Dedifferentiated amniotic fluid mesenchymal stem cell (primary cell): ENCODE measurements at regions not wholly inside any gene's neighbourhood (a gene's known extent, or its start where the extent isn't known, plus 50 kb on each side); places are given as distances from the start of the nearest gene placed in this dataset.
"Not testable (repeated sequence)": the region's sequence is repeated elsewhere in the genome, so short reads cannot be mapped to it uniquely, and the experiment has no call there.

Experiments used
- DNase-seq: peaks from one replicate; pipeline ENCODE4 v3.0.0-alpha.2; 2016; ENCODE audit errors: extremely low spot score

DNA sequence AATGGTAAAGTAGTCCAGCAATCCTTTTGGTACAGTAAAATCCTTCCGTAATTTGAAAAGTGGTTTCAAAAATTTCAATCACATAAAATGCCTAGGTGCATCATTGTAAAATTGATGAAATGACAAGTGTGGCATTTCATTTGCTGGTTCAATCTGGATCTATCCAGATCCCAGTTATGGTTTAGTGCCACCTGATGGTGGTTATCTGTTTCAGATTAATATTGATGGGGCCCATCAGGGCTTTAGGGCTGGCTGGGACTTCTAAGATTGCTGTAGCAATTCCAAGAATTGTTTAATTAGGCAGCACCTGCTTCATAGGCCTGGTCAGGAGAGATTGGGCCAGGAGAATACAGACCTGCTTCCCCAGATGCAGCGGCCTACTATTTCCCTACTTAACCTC is 55.5 kb upstream of the PIK3C3 start:
- DNase-seq, result no peak

DNA sequence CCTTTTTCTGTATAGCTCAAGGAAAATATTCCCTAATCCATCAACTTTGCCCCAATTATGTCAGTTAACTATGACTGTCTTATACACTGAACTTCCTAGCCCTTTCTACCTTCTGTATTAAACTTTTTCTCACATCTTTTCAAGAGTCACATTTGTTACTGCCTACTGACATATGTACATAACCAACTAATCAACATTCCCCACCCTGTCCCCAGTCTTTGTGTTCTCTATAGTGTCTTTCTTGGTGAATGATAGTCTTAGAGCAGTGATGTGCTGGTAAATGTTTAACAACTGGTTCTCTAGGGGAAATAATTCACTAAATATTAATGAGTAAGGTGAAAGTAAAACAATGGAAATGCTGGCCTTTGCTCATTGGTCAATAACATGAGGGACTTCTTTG is 61.6 kb upstream of the PIK3C3 start:
- DNase-seq, result no peak

DNA sequence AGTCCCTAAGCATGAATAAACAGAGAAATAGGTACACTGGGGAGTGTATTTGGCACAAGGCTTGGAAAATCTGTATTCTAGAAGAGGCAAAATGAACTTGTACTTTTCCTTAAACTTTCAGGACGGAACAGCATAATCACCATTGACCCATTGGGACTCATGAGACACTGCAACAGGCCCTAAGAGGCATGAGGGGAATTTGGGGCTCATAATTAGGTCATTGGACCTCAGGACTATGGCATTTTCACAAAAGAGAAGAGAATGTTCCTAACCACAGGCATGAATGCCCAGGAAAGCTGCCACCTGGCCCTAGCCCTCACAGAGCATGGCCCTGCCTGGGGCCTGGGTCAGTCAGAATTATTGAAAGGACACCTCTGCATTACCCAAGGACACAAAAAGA is 67.9 kb upstream of the PIK3C3 start:
- no peak for DNase-seq

DNA sequence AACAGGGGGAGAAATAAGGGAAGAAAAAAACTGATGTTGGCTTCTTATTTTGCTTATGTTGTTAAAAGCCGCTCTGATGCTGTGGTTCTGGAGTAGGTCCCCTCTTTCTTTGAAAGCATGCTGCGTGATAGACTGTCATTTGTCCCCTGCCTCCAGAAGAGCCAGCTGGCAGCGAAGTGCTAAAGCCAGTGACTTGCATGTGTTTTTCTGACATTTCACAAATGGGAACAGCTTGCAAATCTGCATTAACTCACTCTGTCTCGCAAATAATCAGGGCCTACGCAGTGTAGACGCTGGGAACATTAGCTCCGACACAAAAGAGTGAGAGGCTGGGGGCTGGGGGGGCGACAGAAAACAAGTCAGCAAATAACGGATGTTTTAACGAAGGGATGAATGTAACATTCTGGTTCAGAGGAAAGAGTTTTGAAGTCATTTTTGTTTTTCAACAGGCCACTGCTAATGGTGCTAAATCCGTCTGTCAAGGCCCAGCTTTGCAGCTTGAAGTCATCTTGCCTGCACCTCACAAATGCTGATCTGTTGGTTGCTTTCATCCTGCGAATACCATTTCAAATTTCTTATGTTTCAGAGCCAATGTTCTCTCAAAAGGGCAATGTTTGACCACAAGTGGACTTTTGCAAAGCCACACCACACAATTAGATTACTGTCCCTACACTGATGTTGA is 68.8 kb upstream of the PIK3C3 start:
- no peak for DNase-seq

DNA sequence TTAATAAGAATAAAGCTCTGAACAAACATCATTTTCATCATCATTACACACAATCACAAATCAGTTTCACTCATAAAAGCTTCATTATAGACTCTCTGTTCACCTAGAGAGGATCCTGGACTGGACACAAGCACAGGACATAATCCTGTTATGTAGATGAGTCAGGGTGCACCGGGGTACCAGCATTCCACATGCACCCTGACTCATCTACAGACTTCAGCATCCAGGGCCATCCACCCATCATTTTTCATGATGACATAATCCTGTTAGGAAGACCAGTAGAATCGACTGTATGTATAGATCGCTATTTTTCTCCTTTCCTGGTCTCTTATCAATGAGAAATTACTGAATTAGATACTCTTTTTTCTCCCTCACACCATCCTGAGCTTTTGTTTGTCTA is 73.7 kb upstream of the PIK3C3 start:
- DNase-seq, result no peak

DNA sequence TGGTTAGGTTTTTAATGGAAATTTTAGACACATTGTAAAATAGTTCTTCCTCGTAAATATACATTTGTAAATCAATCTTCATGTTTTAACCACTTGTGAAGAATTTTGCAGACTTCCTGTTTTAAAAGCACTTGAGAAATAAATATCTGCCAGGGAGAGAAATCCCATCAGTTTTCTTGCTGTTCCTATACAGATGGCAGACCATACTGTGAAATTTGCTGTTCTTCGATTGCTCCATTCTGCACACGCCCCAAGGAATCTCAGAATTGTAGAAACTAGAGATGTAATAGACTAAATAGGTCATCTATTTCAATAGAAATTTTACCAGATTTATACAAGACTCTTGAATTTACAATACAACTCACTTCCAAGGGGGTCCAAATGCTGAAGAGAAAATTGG is 75.8 kb upstream of the PIK3C3 start:
- DNase-seq, result no peak

DNA sequence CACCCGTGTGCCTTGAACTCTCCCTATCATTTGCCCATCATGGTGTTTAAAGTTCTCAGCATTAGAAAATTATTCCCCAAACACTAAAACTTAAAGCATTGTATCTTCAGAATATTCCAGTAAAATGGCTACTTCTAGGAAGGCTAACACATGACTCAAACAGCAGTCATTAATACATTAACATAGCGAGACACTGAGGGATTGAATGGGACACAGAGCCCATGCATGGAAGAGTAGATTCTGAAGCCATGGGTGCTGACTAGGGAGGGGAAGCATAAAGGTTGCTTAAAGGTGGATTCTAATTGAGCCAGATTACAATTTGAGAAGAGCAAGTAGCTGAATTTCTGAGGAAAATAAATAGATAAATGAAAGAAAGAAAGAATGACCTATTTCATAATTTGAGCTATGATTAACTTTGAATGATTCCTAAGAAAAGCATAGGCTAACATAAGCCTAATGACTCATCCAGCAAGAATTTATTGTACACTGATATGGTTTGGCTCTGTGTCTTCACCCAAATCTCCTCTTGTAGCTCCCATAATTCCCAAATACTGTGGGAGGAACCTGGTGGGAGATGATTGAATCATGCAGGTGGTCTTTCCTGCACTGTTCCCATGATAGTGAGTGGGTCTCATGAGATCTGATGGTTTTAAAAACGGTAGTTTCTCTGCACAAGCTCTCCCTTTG is 79.8 kb upstream of the PIK3C3 start:
- DNase-seq, result no peak

DNA sequence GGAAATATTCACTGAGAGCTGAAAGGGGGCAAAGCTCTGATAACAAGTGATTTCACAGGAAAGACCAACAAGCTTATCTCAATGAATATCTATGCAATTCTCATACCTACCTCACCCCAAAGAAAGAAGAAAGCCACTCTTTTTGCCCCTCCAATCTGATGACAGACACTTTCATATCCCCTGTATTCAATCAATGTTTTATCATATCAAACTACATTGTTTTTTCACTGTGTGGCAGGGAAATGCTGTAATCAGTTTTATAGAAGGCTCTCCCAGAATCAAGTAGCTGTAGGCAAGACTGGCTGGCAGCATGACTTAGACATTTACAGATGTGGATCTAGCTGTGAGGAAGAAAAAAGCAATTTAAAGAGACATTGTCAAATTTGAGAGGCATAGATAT is 81.3 kb upstream of the PIK3C3 start:
- no peak for DNase-seq

DNA sequence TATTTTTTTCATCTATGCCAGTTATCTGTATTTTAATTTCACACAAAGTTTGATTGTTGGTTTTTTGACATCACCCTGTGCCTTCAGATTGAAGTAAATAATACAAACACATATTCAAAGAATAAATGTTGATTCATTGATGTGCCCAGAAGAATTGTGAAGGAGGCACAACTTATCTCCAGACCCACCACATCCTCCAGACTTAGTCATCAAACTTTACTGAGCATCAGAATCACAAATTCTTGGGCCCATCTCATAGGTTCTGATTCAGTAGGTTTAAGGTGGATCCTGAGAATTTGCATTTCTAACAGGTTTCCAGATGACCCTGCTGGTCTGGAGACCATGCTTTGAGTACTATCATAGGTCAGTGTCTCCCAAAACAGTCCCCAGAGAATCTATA is 82.8 kb upstream of the PIK3C3 start:
- DNase-seq, result no peak

DNA sequence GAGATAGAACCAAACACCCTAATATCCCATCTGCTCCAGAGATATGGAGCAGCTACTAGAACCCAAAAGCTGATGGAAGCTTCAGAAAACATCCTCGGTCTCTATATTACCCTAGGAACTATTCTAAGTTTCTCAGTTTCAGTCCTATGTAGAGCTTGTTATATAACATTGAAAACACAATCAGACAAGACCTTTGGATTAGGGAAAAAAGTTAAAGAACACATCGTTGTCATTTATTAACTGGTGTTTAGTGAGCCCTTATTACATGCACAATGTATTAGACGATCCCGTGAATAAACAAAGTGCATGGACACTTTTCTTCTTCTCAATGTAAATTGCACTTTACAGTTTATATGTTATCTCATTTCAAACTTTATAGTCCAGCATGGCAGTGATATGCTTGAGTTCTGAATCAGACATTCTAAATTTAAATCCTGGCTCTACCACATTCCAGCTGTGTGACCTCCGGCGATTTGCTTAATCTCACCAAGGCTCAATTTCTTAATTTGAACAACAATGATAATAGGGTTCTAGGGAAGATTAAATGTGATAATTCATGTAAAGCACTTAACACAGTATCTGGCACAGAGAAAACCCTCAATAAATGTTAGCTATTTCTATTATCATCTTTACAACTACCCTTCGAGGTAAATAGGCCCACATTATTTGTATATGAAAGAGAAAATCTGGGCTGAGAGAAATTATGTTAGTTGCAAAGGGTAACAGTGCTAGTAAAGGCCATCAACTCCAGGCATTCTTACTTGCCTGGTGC is 83.6 kb upstream of the PIK3C3 start:
- DNase-seq, result no peak

DNA sequence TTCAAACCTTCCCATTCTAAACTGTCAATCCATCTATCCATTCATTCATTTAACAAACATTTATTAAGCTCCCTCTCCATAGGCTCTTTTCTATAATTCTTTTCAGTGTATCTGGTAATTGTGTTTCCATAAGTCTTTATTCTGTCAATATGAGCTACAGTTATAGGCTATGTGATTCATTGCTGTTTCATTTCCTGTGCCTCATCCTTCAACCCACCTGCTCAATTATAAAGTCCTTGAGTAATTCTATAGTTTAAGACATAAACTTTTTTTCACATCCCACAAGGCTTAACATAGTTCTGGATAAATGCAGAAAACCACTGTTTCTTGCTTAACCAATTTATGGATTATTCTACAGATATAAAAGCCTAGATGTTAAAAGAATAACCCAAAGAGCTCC is 84.2 kb upstream of the PIK3C3 start:
- DNase-seq, result no peak

DNA sequence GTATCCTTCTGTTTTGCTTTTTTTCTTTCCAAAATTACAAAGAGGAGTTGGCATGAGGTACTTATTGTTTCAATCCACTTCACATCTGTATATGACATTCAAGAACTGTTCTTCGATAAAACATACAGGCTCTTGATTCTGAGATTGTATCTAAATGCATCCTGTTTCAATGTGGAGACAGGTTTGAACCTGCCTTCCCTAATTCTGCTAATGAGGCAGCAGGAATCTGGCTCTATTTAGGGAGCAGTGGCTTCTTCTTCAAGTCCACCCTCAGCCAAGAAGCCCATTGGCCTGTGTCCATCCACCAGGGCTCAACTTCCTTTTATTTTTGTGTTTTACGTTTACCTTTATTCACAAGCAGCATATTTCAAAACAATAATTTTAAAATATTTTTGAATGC is 84.8 kb upstream of the PIK3C3 start:
- no peak for DNase-seq

DNA sequence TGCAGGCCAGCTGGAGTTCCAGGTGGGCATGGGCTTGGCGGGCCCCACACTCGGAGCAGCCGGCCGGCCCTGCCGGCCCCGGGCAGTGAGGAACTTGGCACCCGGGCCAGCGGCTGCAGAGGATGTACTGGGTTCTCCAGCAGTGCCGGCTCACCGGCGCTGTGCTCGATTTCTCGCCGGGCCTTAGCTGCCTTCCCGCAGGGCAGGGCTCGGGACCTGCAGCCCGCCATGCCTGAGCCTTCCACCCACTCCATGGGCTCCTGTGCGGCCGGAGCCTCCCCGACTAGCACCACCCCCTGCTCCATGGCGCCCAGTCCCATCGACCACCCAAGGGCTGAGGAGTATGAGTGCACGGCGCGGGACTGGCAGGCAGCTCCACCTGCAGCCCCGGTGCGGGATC is 89.2 kb upstream of the PIK3C3 start:
- not testable (repeated sequence) for DNase-seq

DNA sequence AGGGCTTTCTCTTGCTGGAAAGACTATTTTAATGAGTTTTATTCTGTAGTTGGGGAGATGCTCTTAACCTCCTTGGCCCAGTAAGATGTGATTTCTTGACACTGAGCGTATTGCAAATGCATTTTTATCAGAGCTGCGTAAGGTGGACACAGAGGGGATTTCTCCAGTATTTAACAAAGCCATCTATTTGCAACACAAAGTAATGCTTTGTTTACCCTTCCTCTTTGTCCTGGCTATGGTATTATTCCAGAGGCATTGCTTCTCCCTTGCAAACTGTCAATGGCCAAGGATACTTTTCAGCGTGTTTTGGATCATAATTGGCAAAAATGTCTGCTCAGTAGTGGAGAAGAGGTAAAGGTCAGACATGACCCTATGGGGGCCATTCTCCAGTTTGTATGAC is 90.8 kb upstream of the PIK3C3 start:
- no peak for DNase-seq

DNA sequence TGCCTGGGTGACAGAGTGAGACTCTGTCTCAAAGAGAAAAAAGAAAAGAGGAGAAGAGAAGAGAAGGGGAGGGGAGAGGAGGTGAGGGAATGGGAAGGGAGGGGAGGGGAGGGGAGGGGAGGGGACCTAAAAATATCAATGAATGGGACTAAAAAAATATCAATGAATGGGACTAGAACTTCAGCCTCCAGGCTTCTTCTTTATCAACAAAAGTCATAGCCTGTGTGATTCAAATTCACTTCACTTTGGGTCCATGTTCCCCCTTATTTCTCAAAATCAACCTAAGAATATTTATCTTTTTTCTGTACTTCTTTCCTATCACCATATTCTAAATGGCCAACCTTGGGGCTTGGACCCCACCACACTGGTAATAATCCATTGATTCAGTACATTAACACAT is 92.1 kb upstream of the PIK3C3 start:
- no peak for DNase-seq

DNA sequence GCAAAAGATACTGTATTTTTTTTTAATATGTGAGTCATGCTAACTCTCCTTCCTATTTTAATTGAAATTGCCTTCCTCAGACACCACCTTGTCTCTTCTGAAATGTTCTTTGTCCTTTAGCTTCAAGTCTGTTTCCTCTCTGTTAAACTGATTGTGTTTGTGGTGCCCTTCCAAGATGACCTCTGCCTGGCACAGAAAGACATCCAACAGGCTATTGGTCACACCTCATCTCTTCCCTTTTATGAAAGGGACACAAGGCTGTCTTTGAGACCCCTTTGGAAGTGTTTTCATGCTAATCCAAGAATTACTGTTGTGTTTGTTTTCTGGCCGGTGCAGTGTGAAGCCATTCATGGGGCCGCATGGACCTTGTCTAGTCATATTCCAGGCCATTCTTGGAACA is 94.0 kb upstream of the PIK3C3 start:
- DNase-seq, result no peak

DNA sequence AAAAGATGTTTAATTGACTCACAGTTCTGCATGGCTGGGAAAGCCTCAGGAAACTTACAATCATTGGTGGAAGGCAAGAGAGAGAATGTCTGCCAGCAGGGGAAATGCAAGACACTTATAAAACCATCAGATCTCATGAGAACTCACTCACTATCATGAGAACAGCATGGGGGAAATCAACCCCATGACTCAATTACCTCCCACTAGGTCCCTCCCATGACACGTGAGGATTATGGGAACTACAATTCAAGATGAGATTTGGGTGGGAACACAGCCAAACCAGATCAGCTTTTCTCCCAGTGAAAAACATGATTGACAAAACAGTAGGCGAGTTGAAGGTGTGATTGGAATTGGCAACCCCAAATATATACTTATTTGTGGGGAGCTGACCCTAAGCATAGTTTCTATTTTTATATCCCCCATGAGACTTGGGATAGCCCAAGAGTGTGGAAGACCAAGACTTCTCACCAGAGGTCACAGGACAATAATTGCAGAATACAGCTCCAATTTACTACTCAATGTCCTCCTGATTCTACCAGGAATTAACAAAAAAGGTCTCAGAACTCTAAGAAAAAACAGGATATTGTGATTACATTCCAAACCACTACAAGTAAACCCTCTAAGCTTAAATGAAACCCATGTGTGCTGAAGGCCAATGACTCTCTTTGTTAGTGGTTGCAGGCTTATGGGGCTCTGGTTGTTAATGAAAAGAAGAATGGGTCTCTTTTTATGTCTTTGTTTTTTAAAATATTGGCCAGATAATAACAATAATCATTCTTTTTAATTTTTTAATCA is 96.1 kb upstream of the PIK3C3 start:
- no peak for DNase-seq

DNA sequence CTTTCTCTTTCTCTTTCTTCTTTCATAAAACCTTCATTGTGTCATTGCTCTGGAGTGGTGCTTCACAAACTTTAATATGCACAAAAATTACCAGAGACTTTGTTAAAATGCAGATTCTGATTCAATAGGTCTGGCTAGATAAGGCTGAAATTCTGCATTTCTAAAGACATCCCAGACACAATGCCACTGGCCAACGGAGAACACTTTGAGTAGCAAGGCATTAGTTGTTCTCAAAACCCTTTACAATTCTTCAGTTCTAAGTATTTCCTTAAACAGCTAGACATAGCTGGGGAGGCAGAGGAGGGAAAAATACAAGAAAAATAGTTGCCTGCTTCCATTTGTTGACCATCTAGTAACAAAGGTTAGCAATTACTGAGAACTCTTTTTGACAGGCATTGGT is 101.8 kb upstream of the PIK3C3 start:
- DNase-seq, result no peak

DNA sequence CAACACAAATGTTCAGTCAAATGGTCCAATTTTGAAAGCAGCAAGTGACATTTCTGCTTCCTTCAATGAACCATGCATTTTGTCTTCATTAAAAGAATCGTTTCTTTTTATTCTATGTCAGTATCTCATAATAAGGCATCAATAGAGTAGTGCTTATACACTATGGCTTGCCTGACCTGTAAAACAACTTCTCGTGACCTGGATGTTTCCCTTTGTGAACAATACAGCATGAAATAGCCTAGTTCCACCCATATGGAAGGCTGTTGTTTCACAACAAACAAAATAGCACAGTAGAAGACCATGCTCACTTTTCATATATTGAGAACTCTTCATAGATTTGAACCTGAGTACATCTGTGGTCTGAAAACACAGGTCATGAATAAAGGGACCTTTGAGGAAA is 104.3 kb upstream of the PIK3C3 start:
- no peak for DNase-seq

DNA sequence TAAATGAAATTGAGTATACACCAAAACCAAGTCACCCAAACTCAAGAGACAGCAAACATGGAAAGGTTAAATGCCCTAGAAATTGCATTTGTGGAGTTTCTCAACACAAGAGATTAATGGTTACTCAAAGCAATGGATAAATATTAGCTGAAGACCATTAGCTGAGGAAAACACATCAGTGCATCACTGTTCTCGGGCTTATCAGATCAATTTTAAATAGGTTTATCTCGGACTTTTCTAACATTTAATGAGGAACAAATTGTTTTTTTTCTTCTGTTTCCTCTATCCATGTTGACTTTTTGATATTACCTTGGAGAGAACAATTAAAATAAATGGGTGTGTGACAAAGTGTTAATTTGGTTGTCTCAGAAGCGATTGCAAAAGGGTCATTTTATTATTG is 105.4 kb upstream of the PIK3C3 start:
- no peak for DNase-seq

DNA sequence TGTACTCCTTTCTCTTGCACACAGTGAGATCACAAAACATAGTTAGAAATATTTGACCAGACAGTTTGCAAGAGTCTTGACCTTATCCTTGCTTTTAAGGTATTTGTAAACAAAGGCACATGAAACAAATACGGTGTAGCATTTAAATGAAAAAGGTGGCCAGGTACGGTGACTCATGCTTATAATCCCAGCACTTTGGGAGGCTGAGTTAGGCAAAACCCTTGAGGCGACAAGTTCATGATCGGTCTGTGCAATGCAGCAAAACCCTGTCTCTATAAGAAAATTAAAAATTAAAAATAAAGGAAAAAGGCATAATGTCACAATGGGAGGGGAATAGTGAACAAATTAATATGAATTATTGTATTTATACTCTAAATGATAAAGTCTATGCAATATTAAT is 109.5 kb upstream of the PIK3C3 start:
- DNase-seq, result no peak

DNA sequence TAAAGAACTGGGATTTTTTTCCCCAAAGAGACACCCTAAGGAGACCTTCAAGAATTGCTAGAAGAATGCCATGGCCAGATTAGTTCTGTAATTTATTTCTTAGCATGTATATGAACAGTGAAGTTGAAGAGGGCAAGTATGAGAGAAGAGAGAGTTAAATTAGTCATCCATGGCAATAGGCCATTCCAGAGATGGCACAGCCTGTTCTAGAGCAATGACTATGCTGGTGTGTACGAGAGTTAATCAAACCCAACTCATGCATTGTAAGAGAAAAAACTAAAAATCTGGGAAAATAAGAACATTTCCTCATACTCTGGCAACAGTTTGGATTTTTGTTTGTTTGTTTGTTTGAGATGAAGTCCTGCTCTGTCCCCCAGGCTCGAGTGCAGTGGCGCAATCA is 112.1 kb upstream of the PIK3C3 start:
- no peak for DNase-seq
